Heart left ventricle (tissue), 16 donors: ENCODE measurements at regions not wholly inside any gene's neighbourhood (a gene's known extent, or its start where the extent isn't known, plus 50 kb on each side); places are given as distances from the start of the nearest gene placed in this dataset.

ENCODE experiments used
- ATAC-seq, 4 donors: fragments of 200-7000 bp; cut with Tn5 transposase; one replicate each; pipeline ENCODE4 v1.9.1; 2020 to 2022; ENCODE audit warnings: moderate library complexity in 4 of 4, mild to moderate bottlenecking in 3 of 4, moderate number of reproducible peaks in 1 of 4
- DNase-seq, 5 donors: peaks; one replicate each; pipeline ENCODE4 v3.0.0-alpha.2; 2020
- H3K27ac ChIP-seq, 12 donors: fragments of 200-600 bp; sonication (generic) in 4 of 12; one replicate each; pipeline versions ENCODE4 v1.5.0 to v1.8.0; 2016 to 2022; ENCODE audit warnings: mild to moderate bottlenecking in 2 of 12
- H3K27me3 ChIP-seq, 9 donors: fragments of 200-600 bp; sonication (generic) in 2 of 9; one replicate each; pipeline versions ENCODE4 v1.5.1 to v1.8.0; 2016 to 2022; ENCODE audit warnings: mild to moderate bottlenecking in 3 of 9
- H3K36me3 ChIP-seq, 9 donors: fragments of 200-600 bp; sonication (generic) in 2 of 9; one replicate each; pipeline versions ENCODE4 v1.5.0 to v1.8.0; 2018 to 2022; ENCODE audit warnings: mild to moderate bottlenecking in 2 of 9
- H3K4me1 ChIP-seq, 12 donors: fragments of 200-600 bp; sonication (generic) in 4 of 12; one replicate each; pipeline versions ENCODE4 v1.5.0 to v1.8.0; 2016 to 2022; ENCODE audit warnings: mild to moderate bottlenecking in 3 of 12
- H3K4me3 ChIP-seq, 12 donors: fragments of 200-600 bp; sonication (generic) in 4 of 12; one replicate each; pipeline versions ENCODE4 v1.5.0 to v1.8.0; 2017 to 2022; ENCODE audit warnings: mild to moderate bottlenecking in 9 of 12, moderate library complexity in 4 of 12
- H3K9me3 ChIP-seq, 12 donors: fragments of 200-600 bp; sonication (generic) in 4 of 12; one replicate each; pipeline versions ENCODE4 v1.5.0 to v1.8.0; 2016 to 2022; ENCODE audit warnings: mild to moderate bottlenecking in 1 of 12
- CTCF ChIP-seq, 12 donors: fragments of 200-600 bp; sonication (generic) in 4 of 12; IDR thresholded peaks; one replicate each; pipeline versions ENCODE4 v1.5.0 to v1.8.0; 2018 to 2022; ENCODE audit warnings: antibody characterized with exemption in 12 of 12, mild to moderate bottlenecking in 5 of 12
- POLR2A ChIP-seq, 2 donors: fragments of 450-650 bp; IDR thresholded peaks; one replicate each; pipeline ENCODE4 v1.6.1; 2017; ENCODE audit warnings: antibody characterized with exemption in 2 of 2, mild to moderate bottlenecking in 2 of 2, moderate library complexity in 2 of 2
- WGBS, 4 donors: extraction: QIAGEN DNeasy Blood & Tissue Kit in 2 of 4; methylation state at CpG; one replicate each; pipeline versions ENCODE4 v1.1.5 to v1.1.7; 2013 to 2018; 5-methylcytosine and 5-hydroxymethylcytosine counted together
- intact Hi-C, 10 donors: fragments of 100-400 bp; cut with DNase I; formaldehyde crosslinking; loops; one replicate each; pipeline versions ENCODE4 v1.11.1 to v1.14.2; 2022
- donor health status: ischemic (EF 13 %, LVEDD 7.1; RV severe dilation, severe dysfunction).
- donor health status: healthy with polysubstance abuse.
- donor health status: DM: no; HTN: yes; CAD: no.
- donor health status: DM: no; HTN: no; CAD: no.
- donor health status: ischemic (EF 25% LVEDD 6.9; RV normal size, moderate dysfunction).
- donor health status: ischemic (EF 25% LVEDD 5.7; RV mildly dilated, moderate dysfunction).
- donor health status: healthy.
- donor health status: DM: yes; HTN: yes; CAD: no.
- donor health status: ischemic (EF 35%, LVEDD 5.7; RV mildly dilated, moderate dysfunction).
- donor health status: nonischemic (EF 11% LVEDD 7.7; RV severe dilation, severe dysfunction).
- donor health status: DM: yes; HTN: yes; CAD: no.
- donor health status: PGD.
- donor health status: ischemic (EF 29% LVEDD 5.4; RV normal size, mild dysfunction).
- donor health status: nonischemic (EF 23%, LVEDD 6.1; RV moderate dilation, normal function).

- Histone ChIP-seq H3K4me3 (no peak overlapping the region), H3K36me3 (no peaks in the 10 kb centered on the region), H3K4me1 (peaks cover 0 to 21% (median 1%) of the 10 kb centered on the region in 12 donors), H3K9me3 (no peaks in the 10 kb centered on the region), H3K27ac (no peak overlapping the region), H3K27me3 (no peaks in the 10 kb centered on the region)
- 83 to 89% (median 84%) methylated on average over 2 of the region's 2 CpGs for WGBS, 4 donors
- intact Hi-C loops = no loop called here
- DNase-seq (no peak), ATAC-seq (no peak)
- no peak for TF ChIP-seq CTCF (IDR thresholded peaks at IDR 0.05)
- TF ChIP-seq POLR2A (IDR thresholded peaks at IDR 0.05) = no peak
These were observed 107.8 kb upstream of the RAPGEF2 start for GRCh38 chr4:158995040-158995439.

GRCh38 chr4:158995965-158996364 lies 106.9 kb upstream of the RAPGEF2 start:
- no peaks in the 10 kb centered on the region for H3K36me3 ChIP-seq
- no peak overlapping the region for H3K4me3 ChIP-seq
- H3K9me3 ChIP-seq = no peaks in the 10 kb centered on the region
- intact Hi-C loops = no loop called here
- no peak for DNase-seq
- ATAC-seq = no peak
- peaks cover 0 to 21% (median 1%) of the 10 kb centered on the region in 12 donors for H3K4me1 ChIP-seq
- H3K27me3 ChIP-seq = no peaks in the 10 kb centered on the region
- H3K27ac ChIP-seq = no peak overlapping the region
- 82 to 84% (median 83%) methylated on average over 8 of the region's 8 CpGs for WGBS, 4 donors
- TF ChIP-seq POLR2A (IDR thresholded peaks at IDR 0.05) = no peak
- TF ChIP-seq CTCF (IDR thresholded peaks at IDR 0.05) = no peak

DNA sequence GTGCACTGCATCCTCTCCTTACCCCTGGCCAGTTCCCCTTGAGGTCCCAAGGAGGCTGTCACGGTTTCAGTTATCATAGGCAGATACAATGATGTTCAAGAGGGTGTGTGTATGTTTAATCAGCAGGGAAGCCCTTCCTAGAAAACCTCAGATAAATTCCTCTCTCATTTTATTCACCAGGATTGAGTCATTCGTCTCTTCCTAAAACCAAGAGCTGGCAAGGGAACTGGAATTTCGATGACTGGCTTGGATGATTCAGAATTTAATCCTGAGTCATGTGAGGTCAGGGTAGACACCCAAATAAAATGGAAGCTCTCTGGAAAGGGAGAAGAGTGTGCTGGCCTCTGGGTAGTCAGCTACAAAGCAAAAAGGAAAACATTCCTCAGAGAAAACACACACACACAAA lies 106.2 kb upstream of the RAPGEF2 start:
- Histone ChIP-seq H3K9me3 (no peaks in the 10 kb centered on the region), H3K4me1 (peaks cover 0 to 21% (median 1%) of the 10 kb centered on the region in 12 donors), H3K36me3 (no peaks in the 10 kb centered on the region), H3K27ac (no peak overlapping the region), H3K27me3 (no peaks in the 10 kb centered on the region), H3K4me3 (no peak overlapping the region)
- 11 to 19% (median 14%) methylated on average over 3 of the region's 3 CpGs for WGBS, 4 donors
- ATAC-seq = peak in 3 of 4 donors; percentile 76 to 98 (median 81)
- intact Hi-C loops = no loop called here
- no peak for DNase-seq
- TF ChIP-seq CTCF (IDR thresholded peaks at IDR 0.05) (no peak), POLR2A (IDR thresholded peaks at IDR 0.05) (no peak)

- ATAC-seq = no peak
- H3K27ac ChIP-seq = no peak overlapping the region
- no peak for DNase-seq
- H3K4me1 ChIP-seq = peaks cover 0 to 21% (median 2%) of the 10 kb centered on the region in 12 donors
- H3K9me3 ChIP-seq = no peaks in the 10 kb centered on the region
- intact Hi-C loops = no loop called here
- TF ChIP-seq POLR2A (IDR thresholded peaks at IDR 0.05) (no peak), CTCF (IDR thresholded peaks at IDR 0.05) (no peak)
- no peak overlapping the region for H3K4me3 ChIP-seq
- no peaks in the 10 kb centered on the region for H3K27me3 ChIP-seq
- no peaks in the 10 kb centered on the region for H3K36me3 ChIP-seq
- 72 to 80% (median 72%) methylated on average over 4 of the region's 4 CpGs for WGBS, 4 donors
These were observed 105.1 kb upstream of the RAPGEF2 start for GRCh38 chr4:158997660-158998349.
